ENCODE measurements at regions not wholly inside any gene's neighbourhood (a gene's known extent, or its start where the extent isn't known, plus 50 kb on each side); places are given as distances from the start of the nearest gene placed in this dataset.

- TF ChIP-seq CTCF (IDR thresholded peaks at IDR 0.05) (no peak), POLR2A (IDR thresholded peaks at IDR 0.05) (no peak), EP300 (IDR thresholded peaks at IDR 0.05) (no peak)
These were observed 160.8 kb upstream of the BMP2 start for GRCh38 chr20:6606651-6607050.
